Activated CD4-positive, alpha-beta memory T cell treated with anti-CD3 and anti-CD28 coated beads, Interleukin-2, amount 10 ng/mL, durations not matched to agents 7 days and 5 days (primary cell): ENCODE measurements at regions not wholly inside any gene's neighbourhood (a gene's known extent, or its start where the extent isn't known, plus 50 kb on each side); places are given as distances from the start of the nearest gene placed in this dataset.

ENCODE experiments used
- CTCF ChIA-PET: fragments of 350-600 bp; sonication (Branson Sonifier 250); formaldehyde crosslinking; loops from one replicate; lab custom pipeline; 2021; ENCODE audit warnings: antibody characterized with exemption, inconsistent platforms; lab: Charles Lee
- POLR2A ChIA-PET: fragments of 350-600 bp; sonication (Branson Sonifier 250); formaldehyde crosslinking; loops from one replicate; lab custom pipeline; 2021; ENCODE audit warnings: antibody characterized with exemption; lab: Charles Lee
- DNase-seq: peaks from one replicate; pipeline ENCODE4 v3.0.0-alpha.2; 2020
- H3K27ac Mint-ChIP-seq: one replicate; pipeline ENCODE4 v1.8.0; 2021; ENCODE audit warnings: mild to moderate bottlenecking, mixed read lengths
- H3K27me3 Mint-ChIP-seq: one replicate; pipeline ENCODE4 v1.8.0; 2021; ENCODE audit warnings: mixed read lengths
- H3K36me3 Mint-ChIP-seq: one replicate; pipeline ENCODE4 v1.8.0; 2021; ENCODE audit warnings: low read depth, mixed read lengths
- H3K4me1 Mint-ChIP-seq: one replicate; pipeline ENCODE4 v1.8.0; 2021; ENCODE audit warnings: mixed read lengths
- H3K4me3 Mint-ChIP-seq: one replicate; pipeline ENCODE4 v1.8.0; 2021; ENCODE audit warnings: mild to moderate bottlenecking, mixed read lengths
- H3K9me3 Mint-ChIP-seq: one replicate; pipeline ENCODE4 v1.8.0; 2021; ENCODE audit warnings: mixed read lengths

- CTCF ChIA-PET, result no interaction called here
- Mint-ChIP-seq H3K27me3 (no peaks in the 10 kb centered on the region), H3K9me3 (peaks cover 58% of the 10 kb centered on the region), H3K27ac (no peak overlapping the region), H3K4me3 (no peak overlapping the region), H3K36me3 (no peaks in the 10 kb centered on the region), H3K4me1 (no peaks in the 10 kb centered on the region)
- no peak for DNase-seq
- POLR2A ChIA-PET, result no interaction called here
These were observed 1537.2 kb downstream of the UQCRFS1 start for GRCh38 chr19:27675771-27676170.

GRCh38 chr19:27674701-27675100 is 1538.2 kb downstream of the UQCRFS1 start:
- no peak for DNase-seq
- Mint-ChIP-seq H3K27ac (no peak overlapping the region), H3K4me3 (no peak overlapping the region), H3K9me3 (peaks cover 61% of the 10 kb centered on the region), H3K4me1 (no peaks in the 10 kb centered on the region), H3K27me3 (no peaks in the 10 kb centered on the region), H3K36me3 (no peaks in the 10 kb centered on the region)
- POLR2A ChIA-PET, result no interaction called here
- CTCF ChIA-PET, result no interaction called here

- Mint-ChIP-seq H3K27ac (no peak overlapping the region), H3K36me3 (no peaks in the 10 kb centered on the region), H3K27me3 (no peaks in the 10 kb centered on the region), H3K4me3 (no peak overlapping the region), H3K4me1 (no peaks in the 10 kb centered on the region), H3K9me3 (peaks cover 63% of the 10 kb centered on the region)
- ChIA-PET CTCF (no interaction called here), POLR2A (no interaction called here)
- DNase-seq, result no peak
These were observed 1539.0 kb downstream of the UQCRFS1 start for GRCh38 chr19:27673986-27674385.

- H3K27ac Mint-ChIP-seq, result no peak overlapping the region
- peaks cover 51% of the 10 kb centered on the region for H3K9me3 Mint-ChIP-seq
- no peak overlapping the region for H3K4me3 Mint-ChIP-seq
- no peaks in the 10 kb centered on the region for H3K4me1 Mint-ChIP-seq
- H3K36me3 Mint-ChIP-seq, result no peaks in the 10 kb centered on the region
- no peaks in the 10 kb centered on the region for H3K27me3 Mint-ChIP-seq
- POLR2A ChIA-PET, result no interaction called here
- CTCF ChIA-PET, result no interaction called here
- no peak for DNase-seq
These were observed 1540.5 kb downstream of the UQCRFS1 start for GRCh38 chr19:27672309-27673047.

- Mint-ChIP-seq H3K27me3 (no peaks in the 10 kb centered on the region), H3K27ac (no peak overlapping the region), H3K36me3 (no peaks in the 10 kb centered on the region), H3K9me3 (peaks cover 45% of the 10 kb centered on the region), H3K4me3 (no peak overlapping the region), H3K4me1 (no peaks in the 10 kb centered on the region)
- POLR2A ChIA-PET, result no interaction called here
- DNase-seq, result no peak
- CTCF ChIA-PET, result no interaction called here
These were observed 1541.1 kb downstream of the UQCRFS1 start for GRCh38 chr19:27671876-27672275.

GRCh38 chr19:27660428-27660827 is 1552.5 kb downstream of the UQCRFS1 start:
- Mint-ChIP-seq H3K27me3 (no peaks in the 10 kb centered on the region), H3K9me3 (peaks cover 43% of the 10 kb centered on the region), H3K27ac (no peak overlapping the region), H3K36me3 (no peaks in the 10 kb centered on the region), H3K4me1 (no peaks in the 10 kb centered on the region), H3K4me3 (no peak overlapping the region)
- ChIA-PET CTCF (no interaction called here), POLR2A (no interaction called here)
- no peak for DNase-seq

- Mint-ChIP-seq H3K36me3 (no peaks in the 10 kb centered on the region), H3K4me3 (no peak overlapping the region), H3K27ac (no peak overlapping the region), H3K27me3 (no peaks in the 10 kb centered on the region), H3K4me1 (no peaks in the 10 kb centered on the region), H3K9me3 (peaks cover 57% of the 10 kb centered on the region)
- no peak for DNase-seq
- CTCF ChIA-PET, result no interaction called here
- POLR2A ChIA-PET, result no interaction called here
These were observed 1555.5 kb downstream of the UQCRFS1 start for GRCh38 chr19:27657271-27658051.

- Mint-ChIP-seq H3K9me3 (peaks cover 69% of the 10 kb centered on the region), H3K4me1 (no peaks in the 10 kb centered on the region), H3K36me3 (no peaks in the 10 kb centered on the region), H3K27me3 (no peaks in the 10 kb centered on the region), H3K4me3 (no peak overlapping the region), H3K27ac (no peak overlapping the region)
- no peak for DNase-seq
- POLR2A ChIA-PET, result no interaction called here
- CTCF ChIA-PET, result no interaction called here
These were observed 1558.5 kb downstream of the UQCRFS1 start for GRCh38 chr19:27654266-27654990.

- Mint-ChIP-seq H3K4me1 (no peaks in the 10 kb centered on the region), H3K9me3 (peaks cover 69% of the 10 kb centered on the region), H3K4me3 (no peak overlapping the region), H3K27ac (no peak overlapping the region), H3K36me3 (no peaks in the 10 kb centered on the region), H3K27me3 (no peaks in the 10 kb centered on the region)
- POLR2A ChIA-PET, result no interaction called here
- no peak for DNase-seq
- CTCF ChIA-PET, result no interaction called here
These were observed 1560.2 kb downstream of the UQCRFS1 start for GRCh38 chr19:27652796-27653195.

- no peaks in the 10 kb centered on the region for H3K4me1 Mint-ChIP-seq
- CTCF ChIA-PET, result no interaction called here
- H3K27ac Mint-ChIP-seq, result no peak overlapping the region
- peaks cover 67% of the 10 kb centered on the region for H3K9me3 Mint-ChIP-seq
- H3K27me3 Mint-ChIP-seq, result no peaks in the 10 kb centered on the region
- no peak for DNase-seq
- no peak overlapping the region for H3K4me3 Mint-ChIP-seq
- POLR2A ChIA-PET, result no interaction called here
- H3K36me3 Mint-ChIP-seq, result no peaks in the 10 kb centered on the region
These were observed 1560.7 kb downstream of the UQCRFS1 start for GRCh38 chr19:27652281-27652680.

- no peak for DNase-seq
- Mint-ChIP-seq H3K27ac (no peak overlapping the region), H3K36me3 (no peaks in the 10 kb centered on the region), H3K4me3 (no peak overlapping the region), H3K9me3 (peaks cover 45% of the 10 kb centered on the region), H3K27me3 (no peaks in the 10 kb centered on the region), H3K4me1 (no peaks in the 10 kb centered on the region)
- ChIA-PET POLR2A (no interaction called here), CTCF (no interaction called here)
These were observed 1565.5 kb downstream of the UQCRFS1 start for GRCh38 chr19:27647423-27647822.

- peaks cover 30% of the 10 kb centered on the region for H3K9me3 Mint-ChIP-seq
- ChIA-PET CTCF (no interaction called here), POLR2A (no interaction called here)
- no peaks in the 10 kb centered on the region for H3K36me3 Mint-ChIP-seq
- H3K4me3 Mint-ChIP-seq, result no peak overlapping the region
- H3K27ac Mint-ChIP-seq, result no peak overlapping the region
- no peaks in the 10 kb centered on the region for H3K4me1 Mint-ChIP-seq
- no peaks in the 10 kb centered on the region for H3K27me3 Mint-ChIP-seq
- DNase-seq, result no peak
These were observed 1577.5 kb downstream of the UQCRFS1 start for GRCh38 chr19:27635401-27635800.

- Mint-ChIP-seq H3K9me3 (peaks cover 47% of the 10 kb centered on the region), H3K27ac (no peak overlapping the region), H3K27me3 (no peaks in the 10 kb centered on the region), H3K4me3 (no peak overlapping the region), H3K36me3 (peaks cover 3% of the 10 kb centered on the region), H3K4me1 (no peaks in the 10 kb centered on the region)
- no peak for DNase-seq
- POLR2A ChIA-PET, result no interaction called here
- CTCF ChIA-PET, result no interaction called here
These were observed 1594.9 kb downstream of the UQCRFS1 start for GRCh38 chr19:27618006-27618405.
